Peyer's patch (tissue), 4 donors: ENCODE measurements at regions not wholly inside any gene's neighbourhood (a gene's known extent, or its start where the extent isn't known, plus 50 kb on each side); places are given as distances from the start of the nearest gene placed in this dataset.

ENCODE experiments used
- DNase-seq, 3 donors: peaks; one replicate each; pipeline ENCODE4 v3.0.0-alpha.2; 2017 to 2019
- H3K27ac ChIP-seq, 4 donors: fragments of 200-600 bp; sonication (generic); one replicate each; pipeline ENCODE4 v1.5.1; 2016 to 2019
- H3K27me3 ChIP-seq, 2 donors: fragments of 200-600 bp; sonication (generic); one replicate each; pipeline ENCODE4 v1.5.1; 2019
- H3K36me3 ChIP-seq, 3 donors: fragments of 200-600 bp; sonication (generic); one replicate each; pipeline ENCODE4 v1.5.1; 2016 to 2019
- H3K4me1 ChIP-seq, 4 donors: fragments of 200-600 bp; sonication (generic); one replicate each; pipeline ENCODE4 v1.5.1; 2016 to 2019
- H3K4me3 ChIP-seq, 4 donors: fragments of 200-600 bp; sonication (generic); 1 replicate in 3 of 4; 2 replicates in 1 of 4; pipeline ENCODE4 v1.5.1; 2016 to 2019; ENCODE audit warnings: mild to moderate bottlenecking in 1 of 4
- H3K9me3 ChIP-seq, 4 donors: fragments of 200-600 bp; sonication (generic); one replicate each; pipeline ENCODE4 v1.5.1; 2016 to 2019; ENCODE audit warnings: mild to moderate bottlenecking in 1 of 4
- POLR2A ChIP-seq, 2 donors: fragments of 450-650 bp; IDR thresholded peaks; one replicate each; pipeline ENCODE4 v1.5.1; 2017; ENCODE audit warnings: antibody characterized with exemption in 2 of 2, mild to moderate bottlenecking in 2 of 2, moderate library complexity in 2 of 2
- TF ChIP-seq, protein P1 (sequence below), 6 experiments: fragments of 450-650 bp in 4 of 6; fragments of 200-600 bp in 2 of 6; sonication (generic) in 1 of 6; IDR thresholded peaks; one replicate each; pipeline ENCODE4 v1.5.1; 2017 to 2019; ENCODE audit warnings: antibody characterized with exemption in 6 of 6, mild to moderate bottlenecking in 3 of 6, moderate library complexity in 1 of 6

DNA sequence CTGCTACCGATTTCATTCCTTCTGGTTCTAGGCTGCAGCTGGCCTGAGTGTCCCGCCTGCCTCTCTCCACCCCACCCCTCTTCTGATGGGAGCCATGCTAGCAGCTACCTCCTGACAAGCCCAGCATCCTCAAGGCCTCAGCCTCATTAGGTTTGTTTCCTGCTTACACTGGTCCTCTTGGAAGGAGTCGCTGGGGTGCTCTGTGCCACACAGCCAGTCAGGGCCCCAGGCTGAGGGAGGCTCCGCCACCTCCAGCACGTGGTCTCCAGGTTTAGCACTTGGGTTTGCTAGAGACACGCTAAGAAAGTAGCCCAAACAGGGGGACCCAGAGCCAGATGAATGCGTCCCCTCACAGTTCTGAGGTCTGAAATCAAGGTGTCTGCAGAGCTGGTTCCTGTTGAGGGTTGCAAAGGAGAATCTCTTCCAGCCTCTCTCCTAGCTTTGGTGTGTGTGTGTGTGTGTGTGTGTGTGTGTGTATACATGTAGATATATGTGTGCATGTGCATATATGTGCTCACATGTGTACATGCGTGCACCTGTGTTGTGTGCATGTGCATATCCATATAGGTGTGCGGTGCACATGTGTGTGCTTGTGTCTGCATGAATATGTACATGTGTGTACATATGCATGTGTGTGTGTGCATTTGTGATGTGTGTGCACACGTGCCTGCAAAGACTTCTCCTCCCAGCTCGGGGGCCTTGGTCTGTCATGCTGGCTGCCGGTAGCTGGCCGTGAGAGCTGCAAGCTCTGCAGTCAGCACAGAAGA, 301.1 kb upstream of the AJAP1 start:
- H3K4me3 ChIP-seq, result no peak overlapping the region
- DNase-seq, result no peak
- H3K27me3 ChIP-seq, result no peaks in the 10 kb centered on the region
- no peaks in the 10 kb centered on the region for H3K36me3 ChIP-seq
- H3K4me1 ChIP-seq, result no peaks in the 10 kb centered on the region
- TF ChIP-seq, protein P1, sequence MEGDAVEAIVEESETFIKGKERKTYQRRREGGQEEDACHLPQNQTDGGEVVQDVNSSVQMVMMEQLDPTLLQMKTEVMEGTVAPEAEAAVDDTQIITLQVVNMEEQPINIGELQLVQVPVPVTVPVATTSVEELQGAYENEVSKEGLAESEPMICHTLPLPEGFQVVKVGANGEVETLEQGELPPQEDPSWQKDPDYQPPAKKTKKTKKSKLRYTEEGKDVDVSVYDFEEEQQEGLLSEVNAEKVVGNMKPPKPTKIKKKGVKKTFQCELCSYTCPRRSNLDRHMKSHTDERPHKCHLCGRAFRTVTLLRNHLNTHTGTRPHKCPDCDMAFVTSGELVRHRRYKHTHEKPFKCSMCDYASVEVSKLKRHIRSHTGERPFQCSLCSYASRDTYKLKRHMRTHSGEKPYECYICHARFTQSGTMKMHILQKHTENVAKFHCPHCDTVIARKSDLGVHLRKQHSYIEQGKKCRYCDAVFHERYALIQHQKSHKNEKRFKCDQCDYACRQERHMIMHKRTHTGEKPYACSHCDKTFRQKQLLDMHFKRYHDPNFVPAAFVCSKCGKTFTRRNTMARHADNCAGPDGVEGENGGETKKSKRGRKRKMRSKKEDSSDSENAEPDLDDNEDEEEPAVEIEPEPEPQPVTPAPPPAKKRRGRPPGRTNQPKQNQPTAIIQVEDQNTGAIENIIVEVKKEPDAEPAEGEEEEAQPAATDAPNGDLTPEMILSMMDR (IDR thresholded peaks at IDR 0.05), result no peak
- TF ChIP-seq POLR2A (IDR thresholded peaks at IDR 0.05), result no peak
- H3K27ac ChIP-seq, result no peak overlapping the region
- no peaks in the 10 kb centered on the region for H3K9me3 ChIP-seq

DNA sequence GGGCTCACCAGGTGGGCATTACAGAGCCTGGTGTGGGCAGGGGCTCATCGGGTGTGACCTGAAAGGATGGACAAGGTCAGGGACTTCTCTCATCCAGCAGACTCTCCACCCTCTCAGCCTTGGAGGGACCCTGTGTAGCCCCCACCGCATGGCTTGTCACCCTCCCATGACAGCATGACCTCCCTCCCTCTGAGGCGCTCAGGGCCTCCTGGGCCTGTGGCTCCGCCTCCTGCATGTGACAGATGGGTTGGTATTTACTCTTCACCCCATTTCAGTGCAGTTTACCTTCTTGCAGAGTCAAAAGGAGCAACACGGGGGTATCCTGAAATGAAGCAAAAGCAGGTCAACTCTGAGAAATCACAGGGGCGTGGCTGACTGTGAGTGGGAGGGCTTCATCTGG, 298.6 kb upstream of the AJAP1 start:
- Histone ChIP-seq H3K36me3 (no peaks in the 10 kb centered on the region), H3K4me3 (no peak overlapping the region), H3K4me1 (no peaks in the 10 kb centered on the region), H3K27me3 (no peaks in the 10 kb centered on the region), H3K9me3 (no peaks in the 10 kb centered on the region), H3K27ac (no peak overlapping the region)
- TF ChIP-seq, protein P1 (IDR thresholded peaks at IDR 0.05), result no peak
- no peak for TF ChIP-seq POLR2A (IDR thresholded peaks at IDR 0.05)
- no peak for DNase-seq

DNA sequence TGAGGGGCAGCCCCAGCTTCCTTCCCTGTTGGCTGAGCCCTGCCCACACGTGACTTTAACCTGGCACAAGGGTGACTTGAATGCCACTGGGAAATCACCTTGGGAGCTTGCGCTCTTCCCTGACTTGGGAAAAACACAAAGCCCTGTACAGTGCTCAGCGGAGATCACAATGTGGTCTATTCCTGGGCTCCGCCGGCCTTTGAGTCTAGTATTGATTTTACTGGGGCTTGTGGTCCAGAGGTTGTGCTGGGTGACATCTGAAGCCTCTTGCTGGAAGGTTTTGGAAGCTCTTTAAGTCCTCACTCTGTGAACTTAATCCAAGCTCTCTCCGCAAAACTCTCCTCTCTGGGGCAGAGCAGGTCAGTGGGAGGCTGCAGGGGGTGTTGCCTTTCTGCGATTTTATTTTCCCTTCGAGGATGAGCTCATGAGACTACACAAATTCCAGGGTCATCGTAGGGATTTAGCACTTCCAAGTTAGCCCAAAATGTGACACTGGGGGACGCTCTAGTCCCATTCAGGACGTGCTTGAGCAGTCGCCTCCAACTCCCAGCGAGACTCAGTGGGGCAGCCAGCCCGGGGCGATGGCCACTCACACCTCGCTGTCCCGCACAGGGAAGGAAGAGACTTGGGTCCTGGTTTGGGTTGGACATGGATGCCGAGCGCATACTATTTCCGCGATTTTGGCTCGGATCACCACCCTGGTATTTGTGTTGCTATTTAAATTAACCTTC, 291.9 kb upstream of the AJAP1 start:
- H3K9me3 ChIP-seq, result peaks cover 0 to 3% (median 0%) of the 10 kb centered on the region in 4 donors
- no peak for DNase-seq
- H3K36me3 ChIP-seq, result no peaks in the 10 kb centered on the region
- H3K27ac ChIP-seq, result no peak overlapping the region
- H3K4me3 ChIP-seq, result no peak overlapping the region
- H3K27me3 ChIP-seq, result no peaks in the 10 kb centered on the region
- H3K4me1 ChIP-seq, result no peaks in the 10 kb centered on the region
- TF ChIP-seq, protein P1 (IDR thresholded peaks at IDR 0.05), result no peak
- no peak for TF ChIP-seq POLR2A (IDR thresholded peaks at IDR 0.05)

DNA sequence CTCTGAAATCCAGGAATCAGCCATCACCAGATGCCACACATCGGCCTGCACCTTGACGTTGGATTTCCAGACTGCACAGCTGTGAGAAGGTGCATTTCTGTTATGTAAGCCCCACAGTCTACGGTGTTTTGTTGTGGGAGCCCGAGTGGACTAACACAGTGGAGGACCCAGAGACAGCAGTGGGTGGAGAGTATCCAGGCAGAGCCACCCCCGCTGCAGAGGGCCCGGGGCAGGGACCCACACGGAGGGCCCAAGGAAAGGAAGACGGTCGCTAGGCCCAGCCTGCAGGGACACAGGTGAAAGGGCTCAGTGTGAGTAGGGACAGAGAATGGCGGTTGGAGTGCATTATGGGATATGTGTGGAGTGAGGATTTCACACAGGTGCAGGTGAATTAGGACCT, 288.3 kb upstream of the AJAP1 start:
- no peaks in the 10 kb centered on the region for H3K27me3 ChIP-seq
- no peak overlapping the region for H3K27ac ChIP-seq
- DNase-seq, result no peak
- TF ChIP-seq, protein P1 (IDR thresholded peaks at IDR 0.05), result no peak
- TF ChIP-seq POLR2A (IDR thresholded peaks at IDR 0.05), result no peak
- peaks cover 0 to 3% (median 0%) of the 10 kb centered on the region in 4 donors for H3K9me3 ChIP-seq
- H3K4me3 ChIP-seq, result no peak overlapping the region
- H3K36me3 ChIP-seq, result no peaks in the 10 kb centered on the region
- H3K4me1 ChIP-seq, result no peaks in the 10 kb centered on the region

DNA sequence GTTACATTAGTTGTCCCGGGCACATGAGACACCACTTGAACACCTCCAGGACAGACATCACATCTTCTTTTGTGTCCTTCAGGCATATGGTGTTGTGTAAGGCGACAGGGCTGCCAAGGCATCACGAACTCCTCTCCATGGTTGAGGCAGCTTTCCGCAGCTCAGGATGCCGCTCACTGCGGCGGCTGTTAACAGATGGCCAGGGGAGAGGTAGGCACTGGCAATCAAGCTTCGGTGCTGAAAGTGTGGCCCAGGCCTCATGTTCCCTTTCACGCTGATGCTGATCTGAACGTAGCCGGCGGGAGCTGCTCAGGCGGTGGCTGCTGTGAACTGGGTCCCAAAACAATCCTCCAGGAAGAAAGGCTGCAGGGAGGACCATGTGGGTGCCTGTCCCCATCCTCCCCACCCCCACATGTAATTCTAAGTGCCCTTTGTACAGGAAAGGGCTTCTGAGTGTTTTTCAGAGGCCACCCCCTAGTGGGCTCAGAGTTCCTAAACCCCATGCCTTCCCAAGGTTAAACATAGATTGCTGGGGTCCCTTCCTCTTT, 287.1 kb upstream of the AJAP1 start:
- no peaks in the 10 kb centered on the region for H3K4me1 ChIP-seq
- no peaks in the 10 kb centered on the region for H3K27me3 ChIP-seq
- no peak overlapping the region for H3K4me3 ChIP-seq
- TF ChIP-seq POLR2A (IDR thresholded peaks at IDR 0.05), result no peak
- TF ChIP-seq, protein P1 (IDR thresholded peaks at IDR 0.05), result no peak
- H3K27ac ChIP-seq, result no peak overlapping the region
- no peaks in the 10 kb centered on the region for H3K36me3 ChIP-seq
- H3K9me3 ChIP-seq, result peaks cover 0 to 3% (median 0%) of the 10 kb centered on the region in 4 donors
- DNase-seq, result no peak
